ENCODE measurements at regions not wholly inside any gene's neighbourhood (a gene's known extent, or its start where the extent isn't known, plus 50 kb on each side); places are given as distances from the start of the nearest gene placed in this dataset.
"Not testable (repeated sequence)": the region's sequence is repeated elsewhere in the genome, so short reads cannot be mapped to it uniquely, and the experiment has no call there.

DNA sequence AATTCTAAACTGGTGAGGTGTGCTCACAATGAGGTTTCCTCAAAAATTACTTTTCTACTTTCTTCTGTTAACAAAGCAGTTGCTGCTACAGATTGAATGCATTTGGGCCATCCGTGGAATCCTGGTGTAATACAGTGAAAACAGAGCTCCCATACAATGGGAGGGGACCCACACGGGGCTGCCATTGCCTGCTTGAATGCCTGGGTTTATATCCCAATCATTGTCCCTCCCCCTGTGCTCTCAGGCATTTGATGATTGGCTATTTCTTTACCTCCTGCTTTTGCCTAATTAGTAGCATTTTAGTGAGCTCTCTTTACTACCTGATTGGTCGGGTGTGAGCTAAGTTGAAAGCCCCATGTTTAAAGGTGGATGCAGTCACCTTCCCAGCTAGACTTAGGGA is 52.9 kb upstream of the CSF1 start:
- DNase-seq: not testable (repeated sequence)

DNA sequence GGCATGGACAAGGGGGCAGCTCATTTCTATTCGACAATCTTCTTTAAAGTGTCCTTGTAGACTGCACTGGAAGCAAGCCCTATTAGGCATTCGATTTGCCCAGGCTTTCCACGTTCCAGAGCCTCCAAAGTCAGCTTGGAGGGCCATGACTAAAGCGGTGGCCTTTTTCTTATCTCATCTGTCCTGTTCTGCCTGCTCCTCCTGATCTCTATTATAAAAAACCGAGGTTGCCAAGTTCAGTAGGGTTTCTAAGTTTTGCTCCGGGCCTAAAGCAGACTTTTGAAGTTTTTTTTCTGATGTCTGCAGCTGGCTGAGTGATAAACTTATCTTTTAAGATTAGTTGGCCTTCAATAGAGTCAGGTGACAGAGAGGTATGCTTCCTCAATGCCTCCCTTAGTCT is 54.7 kb upstream of the CSF1 start:
- not testable (repeated sequence) for DNase-seq

DNA sequence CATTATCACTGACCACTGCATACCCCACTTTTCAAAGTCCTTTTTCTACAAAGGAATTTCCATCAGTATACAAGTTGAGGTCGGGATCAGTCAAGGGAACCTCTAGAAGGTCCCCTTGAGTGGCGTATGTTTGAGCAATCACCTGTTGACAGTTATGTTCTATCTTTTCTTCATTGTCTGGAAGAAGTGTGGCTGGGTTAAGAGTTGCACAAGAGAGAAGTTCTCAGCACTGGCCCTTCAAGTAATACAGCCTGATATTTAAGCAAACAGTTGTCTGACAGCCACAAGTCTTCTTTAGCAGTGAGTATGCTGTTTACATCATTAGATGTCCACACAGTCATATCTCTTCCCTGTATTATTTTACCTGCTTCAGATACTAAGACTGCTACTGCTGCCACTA is 56.7 kb upstream of the CSF1 start:
- DNase-seq: not testable (repeated sequence)

GRCh38 chr1:109852221-109853015 is 58.2 kb upstream of the CSF1 start:
- DNase-seq: not testable (repeated sequence)

- DNase-seq: no peak
These were observed 59.8 kb upstream of the CSF1 start for GRCh38 chr1:109850827-109851226.

- no peak for DNase-seq
These were observed 60.5 kb upstream of the CSF1 start for GRCh38 chr1:109850194-109850593.

DNA sequence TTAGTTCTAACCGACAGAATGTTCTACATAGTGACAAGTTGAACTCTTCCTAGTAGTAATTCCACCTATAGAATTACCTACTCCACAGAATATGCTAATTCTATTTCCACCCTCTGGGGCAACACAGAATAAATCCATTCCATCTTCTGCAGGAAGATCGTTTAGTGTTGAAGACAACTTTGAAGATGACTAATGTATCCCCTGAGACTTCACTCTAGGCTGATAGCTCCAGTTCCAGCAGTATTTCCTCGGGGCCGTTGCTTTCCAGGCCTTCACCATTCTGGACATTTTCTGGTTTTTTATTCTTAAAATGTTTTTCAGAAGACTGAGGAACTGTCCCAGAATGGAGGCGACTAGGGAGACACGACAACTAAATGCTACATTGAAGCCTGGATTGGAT is 61.0 kb upstream of the CSF1 start:
- DNase-seq: no peak

- no peak for DNase-seq
These were observed 63.4 kb upstream of the CSF1 start for GRCh38 chr1:109847251-109847650.

DNA sequence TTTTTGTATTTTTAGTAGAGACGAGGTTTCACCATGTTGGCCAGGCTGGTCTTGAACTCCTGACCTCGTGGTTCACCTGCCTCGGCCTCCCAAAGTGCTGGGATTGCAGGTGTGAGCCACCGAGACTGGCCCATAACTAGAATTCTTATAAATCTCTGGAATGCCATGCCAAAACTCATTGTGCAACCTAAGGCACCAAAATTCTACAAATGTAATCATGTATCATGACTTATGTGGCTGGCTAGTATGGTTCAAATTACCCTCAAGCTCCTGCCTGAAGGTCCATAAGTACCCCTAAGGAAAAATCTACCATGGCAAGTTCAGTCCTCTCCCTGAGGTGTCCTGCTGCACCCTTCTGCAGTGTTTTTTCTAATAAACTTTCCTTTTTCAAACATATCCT is 63.8 kb upstream of the CSF1 start:
- no peak for DNase-seq

DNA sequence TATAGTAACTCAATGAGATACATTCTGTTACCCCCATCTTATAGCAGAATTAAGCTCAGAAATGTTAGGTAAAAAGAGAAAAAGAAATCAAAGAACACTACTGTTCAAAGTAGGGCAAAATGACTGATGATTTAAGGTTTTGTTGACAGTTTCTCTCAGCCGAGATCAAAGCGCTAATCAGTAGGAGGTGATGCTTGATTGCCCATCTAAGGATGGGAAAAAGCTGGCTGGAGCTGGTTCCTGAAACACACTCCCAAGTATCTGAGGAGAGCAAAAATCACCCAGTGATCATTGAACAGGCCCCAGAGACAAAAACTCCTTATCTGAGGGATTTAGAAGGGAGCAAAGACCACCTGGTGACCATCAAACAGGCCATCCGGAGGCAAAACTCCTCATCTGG is 64.5 kb upstream of the CSF1 start:
- DNase-seq: no peak

DNA sequence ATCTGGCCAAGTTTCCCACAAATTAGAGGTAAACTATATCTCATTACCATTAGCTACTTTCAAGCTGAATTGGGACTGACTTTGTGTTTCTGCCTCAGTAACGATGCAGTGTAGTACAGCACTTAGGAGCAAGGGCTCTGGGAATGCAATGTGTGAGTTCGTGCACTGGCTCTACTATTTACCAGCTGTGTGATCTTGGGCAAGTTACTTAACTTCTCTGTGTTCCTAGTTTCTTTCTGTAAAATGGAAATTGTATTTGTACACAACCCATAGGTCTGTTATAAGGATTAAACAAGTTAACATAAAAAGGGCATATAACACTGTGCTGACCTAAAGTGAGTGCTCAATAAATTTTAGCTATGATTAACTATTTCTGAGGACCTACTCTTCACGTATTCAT is 65.0 kb upstream of the CSF1 start:
- no peak for DNase-seq

DNA sequence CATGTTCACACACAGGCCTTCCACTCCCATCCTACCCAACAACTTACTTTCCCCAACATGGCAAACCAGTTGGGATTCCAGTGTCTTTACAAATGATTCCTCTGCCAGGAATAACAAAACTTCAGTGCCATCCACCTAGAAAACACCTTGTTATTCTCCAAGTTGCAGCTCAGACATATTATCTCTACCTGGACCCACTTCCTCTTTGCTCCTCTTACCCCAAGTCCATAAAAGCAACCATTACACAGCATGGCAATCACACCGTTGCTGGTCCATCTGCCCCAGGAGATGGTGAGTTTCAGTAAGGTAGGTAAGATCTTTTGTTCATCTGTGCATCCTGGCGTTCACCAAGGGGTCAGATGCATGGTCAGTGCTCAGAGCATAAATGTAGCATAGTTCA is 66.0 kb upstream of the CSF1 start:
- DNase-seq: no peak

DNA sequence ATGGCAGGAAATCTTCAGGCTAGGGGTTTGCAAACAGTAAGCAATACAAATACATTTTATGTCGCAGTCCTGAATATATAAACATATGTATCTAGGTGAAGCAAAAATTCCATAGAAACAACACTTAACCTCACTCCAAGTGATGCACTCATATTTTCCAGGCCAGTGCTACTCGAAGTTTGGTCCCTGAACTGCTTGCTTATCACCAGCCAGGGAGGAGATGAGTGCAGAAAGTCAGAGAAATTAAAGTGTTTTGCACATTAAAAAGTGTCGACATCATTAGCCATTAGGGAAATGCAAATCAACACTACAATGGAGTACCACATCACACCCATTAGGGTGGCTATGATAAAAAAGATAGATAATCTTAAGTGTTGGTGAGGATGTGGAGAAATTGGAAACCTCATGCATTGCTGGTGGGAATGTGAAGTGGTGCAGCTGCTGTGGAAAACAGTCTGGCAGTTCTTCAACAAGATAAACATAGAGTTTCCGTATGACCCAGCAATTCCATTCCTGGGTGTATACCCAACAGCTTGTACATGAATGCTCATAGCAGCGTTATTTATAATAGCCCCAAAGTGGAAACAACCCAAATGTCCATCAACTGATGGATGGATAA is 70.5 kb upstream of the CSF1 start:
- DNase-seq: no peak

DNA sequence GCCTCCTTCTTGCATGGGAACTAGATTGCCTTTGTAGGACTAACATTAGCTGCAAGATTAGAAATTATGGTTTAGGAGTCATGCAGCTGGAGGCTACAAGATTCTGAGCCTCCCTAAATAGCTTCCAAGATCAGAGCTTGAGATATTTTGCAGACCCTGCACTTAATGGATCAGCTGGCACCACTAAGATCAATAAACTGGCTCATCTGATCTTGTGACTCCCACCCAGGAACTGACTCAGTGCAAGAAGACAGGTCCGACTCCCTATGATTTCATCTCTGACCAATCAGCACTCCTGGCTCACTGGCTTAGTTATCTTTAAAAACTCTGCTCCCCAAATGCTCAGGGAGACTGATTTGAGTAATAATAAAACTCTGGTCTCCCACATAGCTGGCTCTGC is 71.4 kb upstream of the CSF1 start:
- not testable (repeated sequence) for DNase-seq

DNA sequence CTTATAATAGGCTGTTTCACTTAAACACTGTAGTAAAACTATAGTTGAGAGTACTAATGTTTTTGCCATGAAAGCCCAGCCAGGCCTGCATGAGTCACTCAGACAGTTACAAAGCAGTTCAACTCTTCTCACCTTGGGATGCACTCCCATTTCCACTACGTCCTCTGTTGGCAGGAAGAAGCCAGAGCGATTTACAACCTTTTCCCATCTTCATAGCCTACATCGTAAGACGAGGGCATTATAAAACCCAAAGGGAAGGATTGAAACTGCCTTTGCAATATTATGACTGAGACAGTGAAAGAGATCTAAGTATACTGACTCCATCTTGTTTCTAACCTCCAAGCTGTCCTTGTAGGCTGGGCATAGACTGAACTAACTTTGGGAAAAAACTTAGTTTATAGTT is 71.8 kb upstream of the CSF1 start:
- DNase-seq: no peak

GRCh38 chr1:109837852-109838570 is 72.6 kb upstream of the CSF1 start:
- no peak for DNase-seq

DNA sequence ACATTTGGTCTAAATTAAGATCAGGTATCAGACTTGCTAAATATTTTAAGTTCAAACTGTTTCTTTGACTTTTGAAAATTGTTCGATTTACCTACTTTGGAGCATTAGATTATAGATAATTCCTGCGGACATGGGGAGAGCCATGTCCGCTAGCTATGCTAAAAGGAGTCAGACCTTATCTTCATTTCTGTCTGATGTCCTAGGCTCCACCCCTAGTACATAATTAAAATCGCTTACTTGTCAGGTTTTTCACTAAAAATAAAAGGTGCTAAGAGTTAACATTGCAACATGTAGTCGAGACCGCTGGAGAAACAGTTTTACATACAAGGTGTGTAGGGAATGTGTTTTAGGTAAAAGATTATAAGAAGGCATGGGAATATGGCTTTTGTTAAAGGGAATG is 71.9 kb upstream of the EPS8L3 start:
- DNase-seq: not testable (repeated sequence)

- DNase-seq: no peak
These were observed 71.2 kb upstream of the EPS8L3 start for GRCh38 chr1:109834951-109835350.

GRCh38 chr1:109832945-109833344 is 69.2 kb upstream of the EPS8L3 start:
- no peak for DNase-seq

- no peak for DNase-seq
These were observed 65.2 kb upstream of the EPS8L3 start for GRCh38 chr1:109828756-109829505.

- no peak for DNase-seq
These were observed 64.3 kb upstream of the EPS8L3 start for GRCh38 chr1:109827986-109828385.

- no peak for DNase-seq
These were observed 63.7 kb upstream of the EPS8L3 start for GRCh38 chr1:109827466-109827865.

- no peak for DNase-seq
These were observed 63.2 kb upstream of the EPS8L3 start for GRCh38 chr1:109826930-109827349.

Data from NCI-H524 treated with DMSO at 0.1 percent for 48 hours (cell line).